H1 (cell line): ENCODE measurements at regions not wholly inside any gene's neighbourhood (a gene's known extent, or its start where the extent isn't known, plus 50 kb on each side); places are given as distances from the start of the nearest gene placed in this dataset.
A peak's percentile ranks its signal among the peaks of the same experiment; 100 is the strongest.

Source experiments
- CTCF ChIA-PET: fragments of 300-600 bp; sonication (Branson Sonifier 250); formaldehyde crosslinking; loops from one replicate; lab custom pipeline; 2021; ENCODE audit not compliant: partially characterized antibody; lab: Charles Lee
- POLR2A ChIA-PET: fragments of 300-600 bp; sonication (Branson Sonifier 250); formaldehyde crosslinking; loops from one replicate; lab custom pipeline; 2021; ENCODE audit warnings: inconsistent platforms; ENCODE audit not compliant: partially characterized antibody; lab: Charles Lee
- DNase-seq, 2 experiments: peaks; one replicate each; pipeline versions ENCODE4 v3.0.0 to v3.0.0-alpha.2; 2010 to 2022; ENCODE audit warnings: low spot score in 2 of 2, low read depth in 1 of 2, mixed read lengths in 1 of 2
- FAIRE-seq: peaks from 2 replicates; lab custom pipeline; 2011; peaks lifted over from hg19 to GRCh38; lab: Jason Lieb, UNC
- H2AFZ ChIP-seq: 2 replicates; pipeline ENCODE4 v1.8.1; 2012; ENCODE audit warnings: low read length, inconsistent platforms
- H2AK5ac ChIP-seq: 2 replicates; pipeline ENCODE4 v1.6.1; 2013; ENCODE audit warnings: low read depth, low read length
- H2BK120ac ChIP-seq: replicated peaks from 2 replicates; pipeline ENCODE3; 2013; ENCODE audit warnings: low read depth, low read length, inconsistent platforms
- H2BK12ac ChIP-seq: 2 replicates; pipeline ENCODE4 v1.6.1; 2013; ENCODE audit warnings: low read depth, low read length
- H2BK15ac ChIP-seq: 2 replicates; pipeline ENCODE4 v1.6.1; 2013; ENCODE audit warnings: low read length
- H2BK20ac ChIP-seq: 2 replicates; pipeline ENCODE4 v1.6.1; 2013; ENCODE audit warnings: low read length
- H2BK5ac ChIP-seq: 2 replicates; pipeline ENCODE4 v1.6.1; 2013; ENCODE audit warnings: low read depth, low read length
- H3K14ac ChIP-seq: 2 replicates; pipeline ENCODE4 v1.6.1; 2013; ENCODE audit warnings: inconsistent platforms; ENCODE audit not compliant: insufficient read length
- H3K18ac ChIP-seq: 2 replicates; pipeline ENCODE4 v1.6.1; 2013; ENCODE audit warnings: low read length; ENCODE audit errors: extremely low read depth
- H3K23ac ChIP-seq: 2 replicates; pipeline ENCODE4 v1.6.1; 2013; ENCODE audit warnings: inconsistent platforms; ENCODE audit not compliant: insufficient read length
- H3K23me2 ChIP-seq: 2 replicates; pipeline ENCODE4 v1.6.1; 2013; ENCODE audit warnings: low read depth, low read length
- H3K27ac ChIP-seq: 2 replicates; pipeline ENCODE4 v1.6.1; 2011; ENCODE audit warnings: low read depth, low read length, inconsistent platforms
- H3K27me3 ChIP-seq, 4 experiments: replicated peaks in 1 of 4; 1 replicate in 1 of 4; 2 replicates in 3 of 4; pipeline versions ENCODE4 v1.6.1 to v1.8.1; 2011 to 2013; ENCODE audit warnings: low read length in 3 of 4, mild to moderate bottlenecking in 3 of 4, inconsistent platforms in 2 of 4, mixed read lengths in 2 of 4, moderate library complexity in 1 of 4; ENCODE audit not compliant: control insufficient read depth in 3 of 4, insufficient read depth in 3 of 4; ENCODE audit errors: extremely low read depth in 1 of 4
- H3K36me3 ChIP-seq, 4 experiments: 2 replicates each; pipeline versions ENCODE4 v1.6.1 to v1.8.1; 2011 to 2013; ENCODE audit warnings: mild to moderate bottlenecking in 4 of 4, low read length in 3 of 4, moderate library complexity in 2 of 4, control low read depth in 1 of 4, inconsistent platforms in 1 of 4; ENCODE audit not compliant: insufficient read depth in 4 of 4, control insufficient read depth in 2 of 4
- H3K4ac ChIP-seq: replicated peaks from 2 replicates; pipeline ENCODE3; 2013; ENCODE audit warnings: low read length, low read depth, mixed read lengths, inconsistent platforms; ENCODE audit not compliant: insufficient read length
- H3K4me1 ChIP-seq, 4 experiments: replicated peaks in 1 of 4; 1 replicate in 1 of 4; 2 replicates in 3 of 4; pipeline versions ENCODE4 v1.6.1 to v1.8.1; 2011 to 2013; ENCODE audit warnings: low read length in 3 of 4, inconsistent platforms in 2 of 4, mixed read lengths in 1 of 4; ENCODE audit not compliant: insufficient read depth in 4 of 4, control insufficient read depth in 3 of 4
- H3K4me2 ChIP-seq, 2 experiments: 2 replicates each; pipeline versions ENCODE4 v1.6.1 to v1.8.1; 2011 to 2013; ENCODE audit warnings: low read depth in 2 of 2, low read length in 2 of 2, control low read depth in 1 of 2, inconsistent platforms in 1 of 2, mild to moderate bottlenecking in 1 of 2; ENCODE audit not compliant: insufficient read depth in 1 of 2
- H3K4me3 ChIP-seq, 4 experiments: fragments of 200-600, 300-600 bp in 1 of 4; sonication (generic), shearing (Covaris generic), sonication (Bioruptor Twin) in 1 of 4; 2 replicates each; pipeline versions ENCODE4 v1.5.1 to v1.8.1; 2011 to 2016; ENCODE audit warnings: low read length in 4 of 4, low read depth in 3 of 4, control low read depth in 2 of 4, inconsistent platforms in 2 of 4, mild to moderate bottlenecking in 2 of 4, mixed read lengths in 1 of 4, moderate library complexity in 1 of 4; ENCODE audit not compliant: insufficient read depth in 2 of 4; ENCODE audit errors: extremely low read depth in 1 of 4
- H3K56ac ChIP-seq: replicated peaks from 2 replicates; pipeline ENCODE3; 2013; ENCODE audit warnings: low read depth, mild to moderate bottlenecking, mixed read lengths, low read length, inconsistent platforms; ENCODE audit not compliant: insufficient read length
- H3K79me1 ChIP-seq: 2 replicates; pipeline ENCODE4 v1.6.1; 2013; ENCODE audit warnings: low read depth, low read length, control low read depth
- H3K79me2 ChIP-seq, 2 experiments: 2 replicates each; pipeline versions ENCODE4 v1.6.1 to v1.8.1; 2012 to 2013; ENCODE audit warnings: low read length in 2 of 2, mild to moderate bottlenecking in 2 of 2, inconsistent platforms in 1 of 2; ENCODE audit not compliant: insufficient read depth in 2 of 2, control insufficient read depth in 1 of 2
- H3K9ac ChIP-seq, 4 experiments: replicated peaks in 1 of 4; 1 replicate in 1 of 4; 2 replicates in 3 of 4; pipeline versions ENCODE4 v1.6.1 to v1.8.1; 2011 to 2013; ENCODE audit warnings: low read depth in 3 of 4, low read length in 3 of 4, control low read depth in 2 of 4, mild to moderate bottlenecking in 2 of 4, moderate library complexity in 2 of 4, inconsistent platforms in 1 of 4; ENCODE audit errors: extremely low read depth in 1 of 4
- H3K9me3 ChIP-seq, 2 experiments: 2 replicates each; pipeline versions ENCODE4 v1.6.1 to v1.8.1; 2012 to 2013; ENCODE audit warnings: mild to moderate bottlenecking in 2 of 2, moderate library complexity in 2 of 2, control low read depth in 1 of 2, inconsistent platforms in 1 of 2, low read depth in 1 of 2, low read length in 1 of 2, mixed read lengths in 1 of 2; ENCODE audit not compliant: insufficient read depth in 2 of 2
- H4K20me1 ChIP-seq, 2 experiments: replicated peaks in 1 of 2; 2 replicates each; pipeline versions ENCODE3 to v1.8.1; 2011 to 2013; ENCODE audit warnings: inconsistent platforms in 2 of 2, low read length in 2 of 2, mild to moderate bottlenecking in 1 of 2; ENCODE audit not compliant: insufficient read depth in 2 of 2, control insufficient read depth in 1 of 2
- H4K5ac ChIP-seq: 2 replicates; pipeline ENCODE4 v1.6.1; 2013; ENCODE audit warnings: low read length, low read depth, mixed read lengths, inconsistent platforms; ENCODE audit not compliant: insufficient read length
- H4K8ac ChIP-seq: 2 replicates; pipeline ENCODE4 v1.8.0; 2013; ENCODE audit warnings: mild to moderate bottlenecking, moderate library complexity, low read length, inconsistent platforms; ENCODE audit not compliant: insufficient read depth; ENCODE audit errors: extremely low read depth
- H4K91ac ChIP-seq: replicated peaks from 2 replicates; pipeline ENCODE3; 2013; ENCODE audit warnings: low read length, mixed read lengths, inconsistent platforms; ENCODE audit not compliant: insufficient read length
- CREB1 ChIP-seq: IDR thresholded peaks from 2 replicates; pipeline ENCODE4 v1.6.1; 2012; ENCODE audit warnings: inconsistent platforms
- NRF1 ChIP-seq: IDR thresholded peaks from 2 replicates; pipeline ENCODE4 v1.6.1; 2011; ENCODE audit warnings: mild to moderate bottlenecking, low read depth, low read length, improper control_type of control experiment
- PHF8 ChIP-seq: fragments of 200-600 bp; sonication (generic); conservative IDR thresholded peaks from 2 replicates; pipeline ENCODE4 v1.7.1; 2012; ENCODE audit warnings: low read depth, mild to moderate bottlenecking, inconsistent platforms, low read length, moderate library complexity
- POU5F1 ChIP-seq: IDR thresholded peaks from 2 replicates; pipeline ENCODE4 v1.6.1; 2011; ENCODE audit warnings: low read depth, mild to moderate bottlenecking, low read length, moderate library complexity
- WGBS, 2 experiments: shearing (Covaris generic) in 1 of 2; methylation state at CpG; one replicate each; pipeline versions ENCODE4 v1.1.6 to v1.1.7; 2013 to 2015; ENCODE audit warnings: low lambda C conversion rate in 2 of 2, mixed read lengths in 2 of 2, inconsistent platforms in 1 of 2, low coverage in 1 of 2, missing lambda C conversion rate in 1 of 2; ENCODE audit not compliant: insufficient replicate concordance in 2 of 2, insufficient coverage in 1 of 2, insufficient read length in 1 of 2; ENCODE audit errors: extremely low coverage in 1 of 2, missing lambda C conversion rate in 1 of 2; 5-methylcytosine and 5-hydroxymethylcytosine counted together

GRCh38 chr10:10848488-10849111 lies 169.1 kb upstream of the CELF2 start:
- no peak overlapping the region for H3K9ac ChIP-seq
- H3K4me3 ChIP-seq: no peak overlapping the region
- H2AK5ac ChIP-seq: no peak overlapping the region
- no peak overlapping the region for H4K91ac ChIP-seq
- H3K79me1 ChIP-seq: no peaks in the 10 kb centered on the region
- H2BK20ac ChIP-seq: no peak overlapping the region
- H3K56ac ChIP-seq: no peak overlapping the region
- no peaks in the 10 kb centered on the region for H4K20me1 ChIP-seq
- CTCF ChIA-PET: interaction anchor here (0.6 kb wide), 1 partner anchor 187 kb away, joined by 4 read pairs; no protein-coding TSS in a partner anchor
- H3K4ac ChIP-seq: no peak overlapping the region
- H3K4me2 ChIP-seq: no peak overlapping the region
- WGBS, 2 experiments: 92% methylated on average over 13 of the region's 13 CpGs; no CpG with 5 or more reads in 1 of the 2 experiments
- H3K27ac ChIP-seq: no peak overlapping the region
- no peak overlapping the region for H3K23ac ChIP-seq
- H3K27me3 ChIP-seq: 0 out of 7 replicates have a peak, but pooled peaks cover 0 to 2% (median 0%) of the 10 kb centered on the region in 4 experiments
- POLR2A ChIA-PET: no interaction called here
- no peak overlapping the region for H4K8ac ChIP-seq
- no peaks in the 10 kb centered on the region for H3K23me2 ChIP-seq
- H2BK15ac ChIP-seq: no peak overlapping the region
- H3K4me1 ChIP-seq: no peaks in the 10 kb centered on the region
- H3K36me3 ChIP-seq: no peaks in the 10 kb centered on the region
- peak overlapping the region; percentile 24; the same call in 1 of the 2 replicates for H2AFZ ChIP-seq
- TF ChIP-seq PHF8 (no peak), POU5F1 (no peak), CREB1 (no peak), NRF1 (no peak)
- H3K9me3 ChIP-seq: no peaks in the 10 kb centered on the region
- H3K79me2 ChIP-seq: no peaks in the 10 kb centered on the region
- H2BK120ac ChIP-seq: no peak overlapping the region
- DNase-seq: no peak
- no peak for FAIRE-seq
- H3K18ac ChIP-seq: no peak overlapping the region
- no peak overlapping the region for H4K5ac ChIP-seq
- no peak overlapping the region for H2BK12ac ChIP-seq
- no peak overlapping the region for H3K14ac ChIP-seq
- H2BK5ac ChIP-seq: no peak overlapping the region
